ENCODE measurements at regions not wholly inside any gene's neighbourhood (a gene's known extent, or its start where the extent isn't known, plus 50 kb on each side); places are given as distances from the start of the nearest gene placed in this dataset.
"Not testable (repeated sequence)": the region's sequence is repeated elsewhere in the genome, so short reads cannot be mapped to it uniquely, and the experiment has no call there.

GRCh38 chr4:176616151-176616550 lies 176.6 kb downstream of the VEGFC start:
- Mint-ChIP-seq H3K4me3 (no peak overlapping the region), H3K27me3 (ENCODE audit: low read depth in 3 of 3) (peaks cover 0 to 3% (median 0%) of the 10 kb centered on the region in 3 donors), H3K9me3 (peaks cover 3 to 34% (median 9%) of the 10 kb centered on the region in 6 donors), H3K4me1 (no peaks in the 10 kb centered on the region), H3K36me3 (peaks cover 0 to 5% (median 0%) of the 10 kb centered on the region in 3 donors), H3K27ac (no peak overlapping the region)
- no peak for DNase-seq

GRCh38 chr4:176618138-176618537 lies 174.6 kb downstream of the VEGFC start:
- no peaks in the 10 kb centered on the region for H3K4me1 Mint-ChIP-seq
- no peak for DNase-seq
- H3K27ac Mint-ChIP-seq: no peak overlapping the region
- peaks cover 0 to 1% (median 0%) of the 10 kb centered on the region in 3 donors for H3K27me3 Mint-ChIP-seq (ENCODE audit: low read depth in 3 of 3)
- H3K4me3 Mint-ChIP-seq: no peak overlapping the region
- H3K36me3 Mint-ChIP-seq: no peaks in the 10 kb centered on the region
- H3K9me3 Mint-ChIP-seq: peaks cover 2 to 29% (median 7%) of the 10 kb centered on the region in 6 donors

GRCh38 chr4:176619430-176619829 lies 173.3 kb downstream of the VEGFC start:
- Mint-ChIP-seq H3K4me3 (no peak overlapping the region), H3K27ac (no peak overlapping the region), H3K36me3 (no peaks in the 10 kb centered on the region), H3K4me1 (no peaks in the 10 kb centered on the region), H3K27me3 (ENCODE audit: low read depth in 3 of 3) (peaks cover 0 to 1% (median 0%) of the 10 kb centered on the region in 3 donors), H3K9me3 (peaks cover 2 to 25% (median 9%) of the 10 kb centered on the region in 6 donors)
- no peak for DNase-seq

GRCh38 chr4:176622251-176622948 lies 170.3 kb downstream of the VEGFC start:
- Mint-ChIP-seq H3K9me3 (peaks cover 2 to 26% (median 11%) of the 10 kb centered on the region in 6 donors), H3K4me1 (no peaks in the 10 kb centered on the region), H3K27me3 (ENCODE audit: low read depth in 3 of 3) (peaks cover 0 to 1% (median 0%) of the 10 kb centered on the region in 3 donors), H3K36me3 (no peaks in the 10 kb centered on the region), H3K27ac (no peak overlapping the region), H3K4me3 (no peak overlapping the region)
- DNase-seq: no peak

- not testable (repeated sequence) for H3K4me3 Mint-ChIP-seq; H3K36me3 Mint-ChIP-seq; H3K4me1 Mint-ChIP-seq; DNase-seq; H3K27me3 Mint-ChIP-seq (ENCODE audit: low read depth in 3 of 3); H3K27ac Mint-ChIP-seq
- H3K9me3 Mint-ChIP-seq: peaks cover 0 to 17% (median 11%) of the 10 kb centered on the region in 6 donors
These were observed 167.6 kb downstream of the VEGFC start for GRCh38 chr4:176624983-176625610.

GRCh38 chr4:176627916-176628315 lies 164.8 kb downstream of the VEGFC start:
- no peak overlapping the region for H3K27ac Mint-ChIP-seq
- H3K36me3 Mint-ChIP-seq: no peaks in the 10 kb centered on the region
- no peak overlapping the region for H3K4me3 Mint-ChIP-seq
- H3K4me1 Mint-ChIP-seq: no peaks in the 10 kb centered on the region
- peaks cover 2 to 32% (median 12%) of the 10 kb centered on the region in 6 donors for H3K9me3 Mint-ChIP-seq
- H3K27me3 Mint-ChIP-seq (ENCODE audit: low read depth in 3 of 3): peaks cover 0 to 2% (median 0%) of the 10 kb centered on the region in 3 donors
- DNase-seq: no peak

GRCh38 chr4:176631611-176632010 lies 161.1 kb downstream of the VEGFC start:
- no peaks in the 10 kb centered on the region for H3K36me3 Mint-ChIP-seq
- H3K4me1 Mint-ChIP-seq: no peaks in the 10 kb centered on the region
- DNase-seq: no peak
- no peak overlapping the region for H3K4me3 Mint-ChIP-seq
- no peak overlapping the region for H3K27ac Mint-ChIP-seq
- peaks cover 8 to 40% (median 14%) of the 10 kb centered on the region in 6 donors for H3K9me3 Mint-ChIP-seq
- H3K27me3 Mint-ChIP-seq (ENCODE audit: low read depth in 3 of 3): peaks cover 0 to 2% (median 0%) of the 10 kb centered on the region in 3 donors

Measured in immature natural killer cell (primary cell).